ENCODE measurements at regions not wholly inside any gene's neighbourhood (a gene's known extent, or its start where the extent isn't known, plus 50 kb on each side); places are given as distances from the start of the nearest gene placed in this dataset.

DNA sequence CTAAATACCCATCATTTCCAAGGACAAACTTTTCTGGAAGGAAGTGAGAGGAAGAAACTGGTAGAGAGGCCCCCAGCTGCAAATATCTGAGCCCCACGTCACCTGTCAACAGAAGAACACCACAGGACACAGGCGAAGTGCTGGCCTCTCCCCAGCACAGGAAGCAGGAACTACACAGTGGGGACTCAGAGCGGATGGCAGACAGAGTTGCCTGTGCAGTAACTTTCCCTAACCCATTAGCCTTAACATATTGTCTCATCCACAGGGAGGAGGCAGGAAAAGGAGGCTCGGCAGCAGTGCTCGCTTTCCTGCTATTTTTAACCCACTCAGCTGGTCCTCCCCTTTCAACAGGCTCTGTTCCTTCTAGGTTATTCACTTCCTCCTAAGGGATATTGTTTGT is 111.5 kb upstream of the TMPO start:
- H3K27me3 ChIP-seq (ENCODE audit: control insufficient read depth, insufficient read depth, low read length) = no peaks in the 10 kb centered on the region

DNA sequence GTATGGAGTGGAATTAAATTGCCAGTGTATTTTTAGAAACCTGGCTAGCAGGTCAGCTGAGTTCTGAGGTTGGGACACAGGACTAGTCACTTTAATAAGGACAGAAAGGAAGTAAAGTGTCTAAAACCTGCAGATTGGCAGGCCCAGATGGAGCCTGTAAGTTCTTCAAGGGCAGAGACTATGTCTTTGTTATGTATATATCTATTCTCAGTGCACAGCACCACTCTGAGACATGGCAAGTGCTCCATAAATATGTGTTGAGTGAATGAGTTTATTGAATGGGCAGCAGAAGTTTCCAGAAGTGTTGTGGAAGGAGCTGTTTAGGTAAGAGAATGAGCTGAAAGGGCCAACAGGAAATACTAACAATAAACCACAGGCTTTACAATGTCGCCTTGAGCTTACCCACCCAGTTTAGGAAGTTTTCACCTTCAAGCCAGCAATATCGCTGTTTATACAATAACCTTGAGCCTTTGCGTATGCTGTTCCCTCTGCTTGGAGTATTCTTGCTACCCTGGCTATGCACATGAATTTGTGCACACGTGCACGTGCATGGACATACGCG is 109.5 kb upstream of the TMPO start:
- no peak for TF ChIP-seq CTCF (IDR thresholded peaks at IDR 0.05; ENCODE audit: insufficient read depth, low read length, poor library complexity, severe bottlenecking)
- Histone ChIP-seq H3K27me3 (ENCODE audit: control insufficient read depth, insufficient read depth, low read length) (no peaks in the 10 kb centered on the region), H3K4me3 (ENCODE audit: low read depth, low read length) (no peak overlapping the region), H3K36me3 (ENCODE audit: control insufficient read depth, insufficient read depth, low read length) (no peaks in the 10 kb centered on the region)
- no peak for DNase-seq (ENCODE audit: low read depth)

More for the DNA sequence above, 111.5 kb upstream of the TMPO start:
- no peak for TF ChIP-seq CTCF (IDR thresholded peaks at IDR 0.05; ENCODE audit: insufficient read depth, low read length, poor library complexity, severe bottlenecking)
- no peak for DNase-seq (ENCODE audit: low read depth)
- H3K36me3 ChIP-seq (ENCODE audit: control insufficient read depth, insufficient read depth, low read length) = no peaks in the 10 kb centered on the region
- H3K4me3 ChIP-seq (ENCODE audit: low read depth, low read length) = no peak overlapping the region

- no peaks in the 10 kb centered on the region for H3K36me3 ChIP-seq (ENCODE audit: control insufficient read depth, insufficient read depth, low read length)
- no peak for DNase-seq (ENCODE audit: low read depth)
- H3K4me3 ChIP-seq (ENCODE audit: low read depth, low read length) = no peak overlapping the region
- TF ChIP-seq CTCF (IDR thresholded peaks at IDR 0.05; ENCODE audit: insufficient read depth, low read length, poor library complexity, severe bottlenecking) = no peak
- H3K27me3 ChIP-seq (ENCODE audit: control insufficient read depth, insufficient read depth, low read length) = no peaks in the 10 kb centered on the region
These were observed 109.0 kb upstream of the TMPO start for GRCh38 chr12:98406378-98406777.

GRCh38 chr12:98408681-98409080 is 106.7 kb upstream of the TMPO start:
- no peaks in the 10 kb centered on the region for H3K36me3 ChIP-seq (ENCODE audit: control insufficient read depth, insufficient read depth, low read length)
- H3K4me3 ChIP-seq (ENCODE audit: low read depth, low read length) = no peak overlapping the region
- no peaks in the 10 kb centered on the region for H3K27me3 ChIP-seq (ENCODE audit: control insufficient read depth, insufficient read depth, low read length)
- no peak for DNase-seq (ENCODE audit: low read depth)
- TF ChIP-seq CTCF (IDR thresholded peaks at IDR 0.05; ENCODE audit: insufficient read depth, low read length, poor library complexity, severe bottlenecking) = no peak

DNA sequence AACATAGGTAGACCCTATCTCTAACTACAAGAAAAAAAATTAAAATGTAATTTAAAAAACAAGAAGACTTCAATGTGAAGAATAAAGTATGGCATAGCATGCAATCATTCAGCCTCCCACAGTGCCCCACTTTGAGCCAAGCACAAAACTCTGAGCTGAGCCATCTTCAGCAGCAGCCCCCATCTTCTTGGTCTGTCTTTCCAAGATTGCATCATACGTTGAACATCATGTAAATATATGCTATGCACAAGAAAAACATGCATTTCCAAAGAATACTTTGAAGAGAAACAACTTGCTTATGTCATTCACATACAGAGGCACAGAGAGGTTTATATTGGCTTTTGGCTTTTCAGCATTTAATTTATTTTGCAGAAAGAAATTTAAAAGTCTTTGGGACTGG is 105.8 kb upstream of the TMPO start:
- Histone ChIP-seq H3K36me3 (ENCODE audit: control insufficient read depth, insufficient read depth, low read length) (no peaks in the 10 kb centered on the region), H3K27me3 (ENCODE audit: control insufficient read depth, insufficient read depth, low read length) (no peaks in the 10 kb centered on the region), H3K4me3 (ENCODE audit: low read depth, low read length) (no peak overlapping the region)
- DNase-seq (ENCODE audit: low read depth) = no peak
- TF ChIP-seq CTCF (IDR thresholded peaks at IDR 0.05; ENCODE audit: insufficient read depth, low read length, poor library complexity, severe bottlenecking) = no peak

GRCh38 chr12:98410356-98410755 is 105.0 kb upstream of the TMPO start:
- no peak for DNase-seq (ENCODE audit: low read depth)
- no peaks in the 10 kb centered on the region for H3K27me3 ChIP-seq (ENCODE audit: control insufficient read depth, insufficient read depth, low read length)
- H3K4me3 ChIP-seq (ENCODE audit: low read depth, low read length) = no peak overlapping the region
- H3K36me3 ChIP-seq (ENCODE audit: control insufficient read depth, insufficient read depth, low read length) = no peaks in the 10 kb centered on the region
- TF ChIP-seq CTCF (IDR thresholded peaks at IDR 0.05; ENCODE audit: insufficient read depth, low read length, poor library complexity, severe bottlenecking) = no peak

Measured in kidney epithelial cell (primary cell).